Tibial nerve (tissue), 4 donors: ENCODE measurements at regions not wholly inside any gene's neighbourhood (a gene's known extent, or its start where the extent isn't known, plus 50 kb on each side); places are given as distances from the start of the nearest gene placed in this dataset.

Experiments
- CTCF ChIP-seq, 5 experiments: fragments of 200-600 bp in 3 of 5; fragments of 450-650 bp in 2 of 5; sonication (generic) in 3 of 5; IDR thresholded peaks; one replicate each; pipeline ENCODE4 v1.5.1; 2016 to 2019; ENCODE audit warnings: antibody characterized with exemption in 5 of 5, mild to moderate bottlenecking in 3 of 5, moderate library complexity in 2 of 5
- EP300 ChIP-seq, 2 donors: sonication (generic); formaldehyde crosslinking; IDR thresholded peaks; one replicate each; pipeline ENCODE4 v1.6.1; 2017; ENCODE audit warnings: antibody characterized with exemption in 2 of 2, mild to moderate bottlenecking in 1 of 2

- no peak for TF ChIP-seq EP300 (IDR thresholded peaks at IDR 0.05)
- TF ChIP-seq CTCF (IDR thresholded peaks at IDR 0.05) = no peak
Observed at GRCh38 chr12:127873306-127873705, 393.7 kb upstream of the TMEM132C start.
